ENCODE measurements at regions not wholly inside any gene's neighbourhood (a gene's known extent, or its start where the extent isn't known, plus 50 kb on each side); places are given as distances from the start of the nearest gene placed in this dataset.

GRCh38 chr6:147787417-147787816 is 278.9 kb downstream of the SAMD5 start:
- TF ChIP-seq CTCF (IDR thresholded peaks at IDR 0.05; ENCODE audit: control extremely low read depth in 1 of 3, insufficient read depth in 1 of 3, low read depth in 1 of 3, low read length in 3 of 3): no peak
- TF ChIP-seq EZH2 (IDR thresholded peaks at IDR 0.05; ENCODE audit: low read depth, low read length, severe bottlenecking): no peak
- no peak for TF ChIP-seq ASH2L (IDR thresholded peaks at IDR 0.05; ENCODE audit: low read length)
- no peak for TF ChIP-seq SUZ12 (IDR thresholded peaks at IDR 0.05; ENCODE audit: low read length)
- TF ChIP-seq JUND (IDR thresholded peaks at IDR 0.05; ENCODE audit: low read length): no peak
- no peak for TF ChIP-seq EP300 (IDR thresholded peaks at IDR 0.05; ENCODE audit: borderline replicate concordance in 1 of 2, low read depth in 2 of 2, low read length in 2 of 2)
- TF ChIP-seq CHD2 (IDR thresholded peaks at IDR 0.05; ENCODE audit: low read length): no peak
- TF ChIP-seq TEAD4 (IDR thresholded peaks at IDR 0.05; ENCODE audit: low read depth, low read length): no peak
- no peak for TF ChIP-seq MAFK (IDR thresholded peaks at IDR 0.05; ENCODE audit: low read depth, low read length)

All from H1 (cell line).